ENCODE measurements at regions not wholly inside any gene's neighbourhood (a gene's known extent, or its start where the extent isn't known, plus 50 kb on each side); places are given as distances from the start of the nearest gene placed in this dataset.

GRCh38 chr5:117486879-117487391, 912.3 kb upstream of the SEMA6A start:
- DNase-seq (ENCODE audit: low spot score), result no peak
- TF ChIP-seq CTCF (IDR thresholded peaks at IDR 0.05; ENCODE audit: borderline replicate concordance, control extremely low read depth, extremely low read depth, insufficient read depth, missing control alignments), result no peak
- in situ Hi-C loops (cut with MboI; ENCODE audit: low sequenced_read_pairs, unreplicated experiment), result no loop called here

- no peak for DNase-seq (ENCODE audit: low spot score)
- in situ Hi-C loops (cut with MboI; ENCODE audit: low sequenced_read_pairs, unreplicated experiment), result no loop called here
- TF ChIP-seq CTCF (IDR thresholded peaks at IDR 0.05; ENCODE audit: borderline replicate concordance, control extremely low read depth, extremely low read depth, insufficient read depth, missing control alignments), result no peak
Measured at GRCh38 chr5:117486261-117486660, 911.6 kb upstream of the SEMA6A start.

GRCh38 chr5:117475919-117476318, 901.3 kb upstream of the SEMA6A start:
- in situ Hi-C loops (cut with MboI; ENCODE audit: low sequenced_read_pairs, unreplicated experiment), result no loop called here
- TF ChIP-seq CTCF (IDR thresholded peaks at IDR 0.05; ENCODE audit: borderline replicate concordance, control extremely low read depth, extremely low read depth, insufficient read depth, missing control alignments), result no peak
- no peak for DNase-seq (ENCODE audit: low spot score)

DNA sequence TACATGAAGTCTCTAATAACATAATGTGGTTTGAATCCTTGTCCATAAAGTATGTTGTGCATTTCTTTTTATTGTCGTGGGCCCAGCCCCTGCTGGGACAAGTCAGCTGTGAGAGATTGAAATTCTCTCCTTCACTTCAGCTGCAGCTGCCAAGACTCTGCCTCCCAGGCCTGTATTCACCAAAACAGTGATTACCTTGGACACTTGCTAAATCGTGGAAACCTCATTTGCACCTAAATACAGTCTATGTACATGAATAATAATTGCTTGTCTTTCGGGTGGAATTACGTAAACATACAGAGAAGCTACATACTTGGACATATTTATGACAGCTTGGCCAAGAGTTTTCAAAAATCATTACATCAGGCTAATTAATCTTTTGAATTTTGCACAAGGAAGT, 898.5 kb upstream of the SEMA6A start:
- no peak for DNase-seq (ENCODE audit: low spot score)
- in situ Hi-C loops (cut with MboI; ENCODE audit: low sequenced_read_pairs, unreplicated experiment), result no loop called here
- no peak for TF ChIP-seq CTCF (IDR thresholded peaks at IDR 0.05; ENCODE audit: borderline replicate concordance, control extremely low read depth, extremely low read depth, insufficient read depth, missing control alignments)

- DNase-seq (ENCODE audit: low spot score), result no peak
- TF ChIP-seq CTCF (IDR thresholded peaks at IDR 0.05; ENCODE audit: borderline replicate concordance, control extremely low read depth, extremely low read depth, insufficient read depth, missing control alignments), result no peak
- in situ Hi-C loops (cut with MboI; ENCODE audit: low sequenced_read_pairs, unreplicated experiment), result no loop called here
Measured at GRCh38 chr5:117463881-117464570, 889.4 kb upstream of the SEMA6A start.

- in situ Hi-C loops (cut with MboI; ENCODE audit: low sequenced_read_pairs, unreplicated experiment), result no loop called here
- no peak for TF ChIP-seq CTCF (IDR thresholded peaks at IDR 0.05; ENCODE audit: borderline replicate concordance, control extremely low read depth, extremely low read depth, insufficient read depth, missing control alignments)
- DNase-seq (ENCODE audit: low spot score), result no peak
Measured at GRCh38 chr5:117461966-117462365, 887.3 kb upstream of the SEMA6A start.
